Caco-2 (cell line): ENCODE measurements at regions not wholly inside any gene's neighbourhood (a gene's known extent, or its start where the extent isn't known, plus 50 kb on each side); places are given as distances from the start of the nearest gene placed in this dataset.

Experiments used
- BruUV-seq: library from RNA; stranded (reverse); fragments of 400-500 nt; replicated peaks from 2 replicates; lab custom pipeline; 2021; lab: Mats Ljungman, UMichigan
- CTCF ChIA-PET: fragments of 300-600 bp; sonication (Branson Sonifier 250); formaldehyde crosslinking; loops from one replicate; lab custom pipeline; 2022; ENCODE audit warnings: antibody characterized with exemption; lab: Charles Lee
- POLR2A ChIA-PET: fragments of 300-600 bp; sonication (Branson Sonifier 250); formaldehyde crosslinking; loops from one replicate; lab custom pipeline; 2022; ENCODE audit warnings: antibody characterized with exemption; lab: Charles Lee
- DNase-seq, 2 experiments: peaks; one replicate each; pipeline versions ENCODE4 v3.0.0 to v3.0.0-alpha.2; 2020 to 2022
- H3K27me3 ChIP-seq: replicated peaks from 2 replicates; pipeline ENCODE4 v1.6.0; 2011; ENCODE audit warnings: low read length; ENCODE audit not compliant: control insufficient read depth, insufficient read depth
- H3K36me3 ChIP-seq: 2 replicates; pipeline ENCODE4 v1.5.1; 2011; ENCODE audit warnings: low read length; ENCODE audit not compliant: control insufficient read depth, insufficient read depth
- H3K4me1 ChIP-seq: fragments of 250-450 bp; sonication (Bioruptor Pico); 2 replicates; pipeline ENCODE4 v1.5.1; 2020; ENCODE audit warnings: mild to moderate bottlenecking
- H3K4me3 ChIP-seq: 2 replicates; pipeline ENCODE4 v1.5.1; 2011; ENCODE audit warnings: low read depth, mild to moderate bottlenecking, control low read depth, low read length
- H3K9me3 ChIP-seq: fragments of 250-450 bp; sonication (Bioruptor Pico); 2 replicates; pipeline ENCODE4 v1.5.1; 2020; ENCODE audit warnings: mild to moderate bottlenecking, moderate library complexity
- H3K27ac Mint-ChIP-seq: one replicate; pipeline ENCODE4 v1.8.0; 2022; ENCODE audit warnings: mixed read lengths; ENCODE audit not compliant: unreplicated experiment
- H3K27me3 Mint-ChIP-seq: one replicate; pipeline ENCODE4 v1.8.0; 2022; ENCODE audit warnings: mixed read lengths; ENCODE audit not compliant: insufficient read depth, unreplicated experiment
- H3K36me3 Mint-ChIP-seq: one replicate; pipeline ENCODE4 v1.8.0; 2022; ENCODE audit warnings: mild to moderate bottlenecking, mixed read lengths; ENCODE audit not compliant: insufficient read depth, unreplicated experiment
- H3K4me1 Mint-ChIP-seq: one replicate; pipeline ENCODE4 v1.8.0; 2022; ENCODE audit warnings: low read depth, mixed read lengths; ENCODE audit not compliant: unreplicated experiment
- H3K4me3 Mint-ChIP-seq: one replicate; pipeline ENCODE4 v1.8.0; 2022; ENCODE audit warnings: mild to moderate bottlenecking, moderate library complexity, mixed read lengths; ENCODE audit not compliant: unreplicated experiment
- H3K9me3 Mint-ChIP-seq: one replicate; pipeline ENCODE4 v1.8.0; 2022; ENCODE audit warnings: mixed read lengths; ENCODE audit not compliant: unreplicated experiment
- CTCF ChIP-seq, 2 experiments: fragments of 200-600 bp in 1 of 2; IDR thresholded peaks; 1 replicate in 1 of 2; 2 replicates in 1 of 2; pipeline versions ENCODE4 v1.5.1 to v1.8.0; 2011 to 2022; ENCODE audit warnings: antibody characterized with exemption in 1 of 2, control low read depth in 1 of 2, inconsistent platforms in 1 of 2, low read depth in 1 of 2, low read length in 1 of 2, mild to moderate bottlenecking in 1 of 2, moderate library complexity in 1 of 2; ENCODE audit not compliant: insufficient read depth in 1 of 2, severe bottlenecking in 1 of 2, unreplicated experiment in 1 of 2
- intact Hi-C: fragments of 100-400 bp; cut with micrococcal nuclease; formaldehyde crosslinking; loops from one replicate; pipeline ENCODE4 v1.10.0; 2022; ENCODE audit not compliant: unreplicated experiment

- Mint-ChIP-seq H3K9me3 (no peaks in the 10 kb centered on the region), H3K36me3 (no peaks in the 10 kb centered on the region), H3K27me3 (peaks cover 12% of the 10 kb centered on the region), H3K4me3 (no peak overlapping the region), H3K4me1 (no peaks in the 10 kb centered on the region), H3K27ac (no peak overlapping the region)
- POLR2A ChIA-PET: no interaction called here
- BruUV-seq: no TSS peak
- no peak for TF ChIP-seq CTCF (IDR thresholded peaks at IDR 0.05; ENCODE audit: insufficient read depth in 1 of 2, low read depth in 1 of 2, low read length in 1 of 2, severe bottlenecking in 1 of 2, unreplicated experiment in 1 of 2)
- intact Hi-C loops: no loop called here
- Histone ChIP-seq H3K9me3 (no peaks in the 10 kb centered on the region), H3K36me3 (no peaks in the 10 kb centered on the region), H3K4me1 (no peaks in the 10 kb centered on the region), H3K27me3 (no peaks in the 10 kb centered on the region), H3K4me3 (no peak overlapping the region)
- CTCF ChIA-PET: interaction anchor here (0.6 kb wide), 1 partner anchor 31 kb away, joined by 3 read pairs; no protein-coding TSS in a partner anchor
- DNase-seq: no peak
Observed at GRCh38 chr5:109561447-109561846, 128.3 kb upstream of the MAN2A1 start.

- TF ChIP-seq CTCF (IDR thresholded peaks at IDR 0.05; ENCODE audit: insufficient read depth in 1 of 2, low read depth in 1 of 2, low read length in 1 of 2, severe bottlenecking in 1 of 2, unreplicated experiment in 1 of 2): no peak
- POLR2A ChIA-PET: no interaction called here
- CTCF ChIA-PET: no interaction called here
- Mint-ChIP-seq H3K4me1 (no peaks in the 10 kb centered on the region), H3K9me3 (no peaks in the 10 kb centered on the region), H3K27ac (no peak overlapping the region), H3K27me3 (peaks cover 11% of the 10 kb centered on the region), H3K36me3 (no peaks in the 10 kb centered on the region), H3K4me3 (no peak overlapping the region)
- no peaks in the 10 kb centered on the region for H3K9me3 ChIP-seq
- no peak for DNase-seq
- no peaks in the 10 kb centered on the region for H3K27me3 ChIP-seq
- no peaks in the 10 kb centered on the region for H3K36me3 ChIP-seq
- no peaks in the 10 kb centered on the region for H3K4me1 ChIP-seq
- intact Hi-C loops: no loop called here
- no peak overlapping the region for H3K4me3 ChIP-seq
- no TSS peak for BruUV-seq
Observed at GRCh38 chr5:109560554-109560953, 129.2 kb upstream of the MAN2A1 start.

GRCh38 chr5:109558952-109559351 is 130.8 kb upstream of the MAN2A1 start:
- Mint-ChIP-seq H3K4me3 (no peak overlapping the region), H3K27ac (no peak overlapping the region), H3K9me3 (no peaks in the 10 kb centered on the region), H3K36me3 (no peaks in the 10 kb centered on the region), H3K4me1 (no peaks in the 10 kb centered on the region), H3K27me3 (peaks cover 8% of the 10 kb centered on the region)
- CTCF ChIA-PET: no interaction called here
- Histone ChIP-seq H3K9me3 (no peaks in the 10 kb centered on the region), H3K4me1 (no peaks in the 10 kb centered on the region), H3K36me3 (no peaks in the 10 kb centered on the region), H3K27me3 (no peaks in the 10 kb centered on the region), H3K4me3 (no peak overlapping the region)
- DNase-seq: no peak
- intact Hi-C loops: no loop called here
- POLR2A ChIA-PET: no interaction called here
- TF ChIP-seq CTCF (IDR thresholded peaks at IDR 0.05; ENCODE audit: insufficient read depth in 1 of 2, low read depth in 1 of 2, low read length in 1 of 2, severe bottlenecking in 1 of 2, unreplicated experiment in 1 of 2): no peak
- BruUV-seq: no TSS peak
